HG02623 (cell line): ENCODE measurements at regions not wholly inside any gene's neighbourhood (a gene's known extent, or its start where the extent isn't known, plus 50 kb on each side); places are given as distances from the start of the nearest gene placed in this dataset.
"Not testable (repeated sequence)": the region's sequence is repeated elsewhere in the genome, so short reads cannot be mapped to it uniquely, and the experiment has no call there.

ENCODE experiments used
- ATAC-seq: cut with Tn5 transposase; IDR thresholded peaks from one replicate; pipeline ENCODE4 v1.9.1; 2021; ENCODE audit warnings: moderate library complexity; ENCODE audit not compliant: unreplicated experiment

DNA sequence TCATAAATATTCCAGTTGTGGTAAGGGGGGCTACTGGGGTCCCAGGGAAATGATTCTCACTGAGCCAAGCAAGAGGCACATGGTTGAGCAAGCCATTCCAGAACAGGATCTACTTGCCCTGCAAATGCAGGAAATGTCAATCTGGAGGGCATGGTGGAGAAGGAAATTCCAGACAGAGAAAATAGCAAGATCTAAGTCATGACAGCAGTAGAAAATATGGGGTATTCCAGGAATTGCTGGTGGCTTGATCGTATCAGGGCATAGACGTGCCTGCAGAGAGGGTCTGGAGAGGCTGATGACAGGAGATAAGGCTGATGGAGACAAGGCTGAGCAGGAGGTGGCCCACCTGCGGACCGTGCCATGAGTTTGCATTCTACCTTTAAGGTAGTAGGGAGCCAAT is 566.3 kb upstream of the CADM1 start:
- ATAC-seq, result no peak

DNA sequence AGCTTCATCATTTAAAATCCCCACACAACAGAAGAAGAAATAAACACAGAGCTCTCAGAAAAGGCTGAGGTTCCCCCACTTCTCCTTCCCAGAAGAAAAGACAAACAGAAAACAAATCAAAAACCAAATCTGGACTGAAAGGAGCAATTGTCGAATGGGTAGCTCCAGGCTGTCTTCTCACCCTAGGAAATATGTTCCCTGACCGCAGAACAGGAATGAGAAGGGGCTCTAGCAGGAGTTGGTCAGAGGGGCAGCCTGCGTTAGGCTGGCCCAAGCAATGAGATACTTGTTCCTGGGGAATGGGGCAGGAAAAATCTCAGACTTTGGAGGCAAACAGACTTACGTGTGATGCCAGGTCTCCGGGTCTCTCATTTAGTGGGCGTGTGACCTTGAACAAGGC is 562.6 kb upstream of the CADM1 start:
- no peak for ATAC-seq

GRCh38 chr11:116065986-116066385 is 561.8 kb upstream of the CADM1 start:
- no peak for ATAC-seq

- ATAC-seq, result no peak
Measured at GRCh38 chr11:116065191-116065895, 561.1 kb upstream of the CADM1 start.

DNA sequence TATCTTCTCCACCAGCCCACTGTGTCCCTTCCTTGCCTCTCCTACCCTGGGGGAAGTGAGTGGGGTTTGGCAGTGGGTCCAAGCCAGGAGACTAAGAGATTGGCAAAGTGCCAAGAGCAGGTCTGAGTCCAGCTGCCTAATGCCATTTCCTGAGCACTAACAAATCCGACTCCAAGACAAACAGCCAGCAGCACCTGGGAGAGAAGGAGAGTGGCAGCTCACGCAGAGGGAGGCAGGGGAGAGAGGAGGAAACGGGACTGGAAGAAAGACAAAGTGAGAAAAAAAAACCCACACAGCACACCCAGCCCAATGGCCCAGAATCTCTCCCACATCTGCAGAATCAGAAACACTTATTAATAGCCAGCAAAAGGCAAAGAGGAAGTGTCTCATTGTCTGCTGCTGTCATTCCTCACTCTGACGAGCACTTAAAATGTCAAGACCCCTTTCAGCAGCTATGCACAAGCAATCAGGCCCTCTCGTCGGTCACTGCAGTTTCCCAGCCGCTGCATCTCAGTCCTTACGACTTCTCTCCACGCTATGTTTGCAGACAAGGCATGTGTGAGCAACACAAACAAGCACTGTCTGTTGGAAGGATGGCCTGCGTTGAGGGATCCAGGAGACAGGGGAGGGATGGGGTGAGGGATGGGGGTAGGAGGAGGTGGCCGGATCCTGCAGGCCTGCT is 558.4 kb upstream of the CADM1 start:
- no peak for ATAC-seq

- no peak for ATAC-seq
Measured at GRCh38 chr11:116062129-116062489, 557.9 kb upstream of the CADM1 start.

- no peak for ATAC-seq
Measured at GRCh38 chr11:116061322-116061721, 557.1 kb upstream of the CADM1 start.

DNA sequence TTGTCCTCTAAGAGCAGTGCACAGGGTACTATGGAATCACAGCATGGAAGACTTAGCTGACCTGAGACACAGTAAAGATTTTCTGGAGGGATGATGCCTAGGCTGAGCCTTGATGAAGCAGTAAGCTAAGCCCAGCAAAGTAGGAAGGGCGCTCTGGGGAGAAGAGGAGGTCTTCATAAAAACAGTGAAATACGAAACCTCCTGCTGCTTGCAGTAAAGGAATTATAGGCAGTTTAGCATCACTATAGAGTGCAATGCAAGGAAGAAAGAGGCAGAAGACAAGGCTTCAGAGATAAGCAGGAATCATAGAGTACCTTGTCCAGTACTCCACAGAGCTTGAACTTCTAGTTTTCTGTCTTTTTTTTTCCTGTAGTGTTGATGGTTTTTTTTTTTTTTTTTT is 555.7 kb upstream of the CADM1 start:
- ATAC-seq, result no peak

GRCh38 chr11:116057000-116057399 is 552.8 kb upstream of the CADM1 start:
- no peak for ATAC-seq

DNA sequence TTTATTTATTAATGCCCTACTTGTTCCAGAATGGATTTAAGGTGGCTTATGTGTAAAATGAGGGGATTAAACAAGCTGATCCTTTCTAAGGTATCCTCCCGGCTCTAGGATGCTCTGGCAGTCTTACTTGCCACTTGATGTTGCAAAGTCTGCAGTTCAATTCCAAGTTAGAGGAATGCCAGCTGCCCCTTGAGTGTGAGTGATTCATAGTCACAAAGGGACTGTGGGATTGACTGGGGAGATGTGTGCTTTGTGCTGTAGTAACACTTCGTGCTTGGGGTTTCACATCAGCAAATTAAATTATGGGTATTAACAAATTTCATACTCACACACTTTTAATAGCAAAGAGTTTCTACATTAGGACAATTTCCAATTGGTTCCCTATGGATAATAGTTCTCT is 550.8 kb upstream of the CADM1 start:
- no peak for ATAC-seq

DNA sequence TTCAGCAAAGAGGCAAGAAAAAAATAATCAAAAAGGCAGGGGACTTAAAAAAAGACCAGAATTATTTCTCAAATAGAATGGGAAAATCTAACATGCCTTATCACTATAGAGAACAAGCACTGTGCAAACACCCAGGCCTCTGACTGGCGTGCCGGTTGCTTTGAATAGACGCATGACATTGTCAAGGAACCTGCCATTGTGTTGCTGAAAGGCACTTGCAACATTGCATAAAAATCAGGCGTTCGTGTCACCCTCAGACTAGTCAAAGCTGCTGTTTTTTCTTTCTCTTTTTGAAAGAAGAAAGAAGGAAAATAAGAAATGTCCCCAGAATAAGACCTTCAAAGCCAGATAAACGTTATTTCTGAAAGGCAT is 549.3 kb upstream of the CADM1 start:
- no peak for ATAC-seq

DNA sequence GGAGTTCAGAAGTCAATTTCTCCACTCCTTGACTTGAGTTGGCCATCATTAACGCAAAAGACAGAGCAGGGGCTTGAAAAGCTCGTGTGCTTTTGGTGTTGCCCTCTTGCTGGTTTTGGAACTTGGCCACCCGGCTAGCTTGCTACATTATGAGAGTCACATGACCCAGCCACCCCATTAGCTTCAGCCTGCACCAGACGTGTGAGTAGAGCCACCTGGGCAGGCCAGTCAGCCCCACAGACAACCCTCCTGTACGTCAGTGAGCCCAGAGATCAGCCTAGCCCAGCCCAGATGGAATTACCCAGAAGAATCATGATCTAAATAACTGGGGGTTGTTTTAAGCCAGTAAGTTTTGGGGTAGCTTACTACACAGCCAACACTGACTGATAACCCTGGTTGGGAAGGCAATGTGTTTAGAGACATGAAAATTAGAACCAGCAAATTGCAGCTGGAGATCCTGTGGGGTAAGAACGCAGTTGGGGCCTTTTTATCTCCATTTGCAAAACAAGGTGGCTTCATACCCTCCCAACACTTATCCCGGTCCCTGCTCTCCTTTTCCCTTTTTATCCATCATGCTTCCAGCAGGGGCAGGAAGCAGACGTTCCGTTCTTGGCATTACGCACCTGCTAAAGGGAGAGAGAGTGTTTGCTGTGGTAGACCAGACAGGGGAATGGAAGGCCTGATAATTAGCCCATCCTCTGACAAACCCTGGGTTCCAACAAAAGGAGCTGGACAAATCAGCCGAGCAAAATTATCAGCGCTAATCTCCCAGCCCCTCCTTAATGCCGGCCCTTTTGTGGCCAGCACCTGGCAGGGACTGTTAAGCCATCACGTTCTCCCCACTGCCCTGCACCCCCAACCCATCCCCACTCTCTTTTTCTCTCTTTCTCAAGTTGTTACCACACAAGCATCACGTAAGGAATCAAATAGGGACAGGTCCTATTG is 548.7 kb upstream of the CADM1 start:
- no peak for ATAC-seq

- no peak for ATAC-seq
Measured at GRCh38 chr11:116051494-116051893, 547.3 kb upstream of the CADM1 start.

DNA sequence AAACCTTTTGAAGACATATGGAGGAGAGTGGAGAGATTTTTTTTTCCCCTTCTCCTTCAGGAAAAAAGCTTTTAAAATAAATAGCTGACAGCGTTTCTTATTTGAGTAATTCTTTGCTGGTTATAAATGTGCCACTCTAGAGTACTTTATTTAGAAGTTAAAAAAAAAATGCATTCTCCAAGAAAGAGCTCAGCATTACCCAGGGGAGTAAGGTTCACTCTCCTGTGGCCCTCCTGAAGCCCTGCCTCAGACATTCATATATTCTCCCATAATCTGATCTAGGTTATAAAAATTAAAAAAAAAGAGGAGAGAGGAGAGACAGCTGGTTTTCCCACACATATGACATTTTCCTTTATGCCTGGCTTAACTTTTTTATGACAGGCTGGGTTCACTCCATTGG is 545.2 kb upstream of the CADM1 start:
- no peak for ATAC-seq

- no peak for ATAC-seq
Measured at GRCh38 chr11:116046127-116046526, 541.9 kb upstream of the CADM1 start.

DNA sequence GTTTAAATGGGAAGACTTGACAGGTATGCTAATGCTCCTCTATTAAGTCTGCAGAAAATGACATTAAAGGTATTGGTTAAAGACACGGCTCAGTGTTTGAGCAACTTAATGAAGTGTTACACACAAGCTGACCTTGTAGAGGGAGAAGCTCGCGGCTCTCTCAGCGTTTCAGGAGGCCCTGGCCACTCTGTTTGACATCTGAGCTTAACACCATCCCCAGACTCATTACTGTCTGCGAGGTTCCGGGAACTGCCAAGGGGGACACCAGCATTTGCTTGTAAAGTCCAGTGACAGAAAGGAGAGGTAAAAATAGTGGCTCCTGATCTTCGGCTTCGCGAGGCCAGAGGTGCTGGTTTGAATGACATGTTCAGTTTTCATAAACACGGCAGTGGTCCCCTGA is 540.7 kb upstream of the CADM1 start:
- no peak for ATAC-seq

GRCh38 chr11:116044520-116044919 is 540.3 kb upstream of the CADM1 start:
- no peak for ATAC-seq

DNA sequence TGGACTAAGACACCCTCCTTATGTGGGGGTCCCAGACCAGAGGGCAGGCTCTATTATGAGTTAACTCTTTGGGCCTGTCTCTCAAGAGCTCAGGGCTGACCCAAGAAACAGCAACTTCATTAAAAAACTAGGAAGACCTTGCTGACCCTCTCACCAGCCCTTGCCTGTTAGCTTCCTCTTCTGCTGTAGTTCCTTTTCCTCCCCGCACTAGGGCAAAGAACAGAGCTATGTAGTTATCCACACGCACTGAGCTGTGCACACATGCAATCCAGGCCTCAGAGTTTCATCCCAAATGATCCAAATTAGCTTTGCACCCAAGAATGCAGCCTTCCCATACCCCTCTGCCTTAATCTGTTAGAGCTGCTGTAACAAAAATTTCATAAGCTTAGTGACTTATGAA is 539.6 kb upstream of the CADM1 start:
- no peak for ATAC-seq

DNA sequence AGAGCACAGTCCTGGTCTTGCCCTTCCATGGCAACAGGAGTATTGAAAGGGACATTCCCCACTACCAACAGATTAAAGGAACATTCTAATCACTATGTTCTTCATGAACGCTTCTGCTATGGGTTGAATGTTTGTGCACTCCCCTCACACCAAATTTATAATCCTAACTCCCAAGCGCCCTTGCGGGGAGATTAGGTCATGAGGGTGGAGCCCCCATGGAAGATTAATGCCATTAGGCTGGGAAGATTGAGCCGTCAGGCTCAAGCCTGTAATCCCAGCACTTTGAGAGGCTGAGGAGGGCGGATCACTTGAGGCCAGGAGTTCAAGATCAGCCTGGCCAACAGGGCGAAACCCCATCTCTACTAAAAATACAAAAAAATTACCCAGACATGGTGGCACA is 538.8 kb upstream of the CADM1 start:
- ATAC-seq, result not testable (repeated sequence)

DNA sequence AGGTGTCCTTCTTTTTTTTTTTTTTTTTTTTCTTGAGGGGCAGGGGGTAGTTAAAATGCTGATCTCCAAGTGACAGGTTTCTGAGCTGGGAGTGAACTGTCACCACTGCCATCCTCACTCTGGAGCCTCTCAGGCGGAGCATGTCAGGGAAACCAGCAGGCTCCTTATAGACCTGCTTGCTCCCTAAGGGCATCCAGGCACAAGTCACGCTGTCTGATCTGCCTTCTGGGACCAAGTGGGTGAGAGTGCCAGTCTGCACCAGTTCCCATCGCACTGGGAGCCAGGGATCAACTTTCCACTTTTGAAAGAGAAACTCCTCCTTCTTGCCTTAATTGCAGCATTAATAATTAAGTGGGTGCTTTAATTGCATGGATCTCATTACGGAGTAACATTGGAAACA is 537.9 kb upstream of the CADM1 start:
- ATAC-seq, result no peak

- ATAC-seq, result no peak
Measured at GRCh38 chr11:116037861-116038260, 533.6 kb upstream of the CADM1 start.

GRCh38 chr11:116035977-116036376 is 531.8 kb upstream of the CADM1 start:
- ATAC-seq, result no peak
